ENCODE measurements at regions not wholly inside any gene's neighbourhood (a gene's known extent, or its start where the extent isn't known, plus 50 kb on each side); places are given as distances from the start of the nearest gene placed in this dataset.
A peak's percentile ranks its signal among the peaks of the same experiment; 100 is the strongest.

DNA sequence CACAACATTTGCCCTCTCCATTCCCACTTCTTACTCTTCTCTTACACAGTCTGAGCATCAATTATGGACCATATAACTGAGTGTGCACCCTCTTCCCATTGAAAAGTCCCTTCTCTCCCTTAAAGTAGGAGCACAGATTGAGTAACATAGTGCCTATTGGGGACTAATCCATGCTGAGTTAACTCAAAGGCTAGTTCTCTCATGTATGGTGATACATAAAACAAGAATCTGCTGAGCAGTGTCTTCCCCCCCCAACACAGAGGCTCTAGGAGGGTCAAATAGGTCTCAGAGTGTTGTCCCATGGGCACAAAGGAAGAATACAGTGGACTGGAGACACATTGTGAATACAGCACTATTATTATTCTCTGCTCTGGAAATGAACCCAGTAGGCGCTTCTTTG lies 274.6 kb upstream of the BOD1L1 start:
- dilution Hi-C loops (cut with MboI; ENCODE audit: extremely low pct_ligation_motif_present, low sequenced_read_pairs): no loop called here
- no peak overlapping the region for H3K9ac ChIP-seq (ENCODE audit: control insufficient read depth, extremely low read depth, insufficient read depth, low read length)
- FAIRE-seq: peak; percentile 58
- no peak overlapping the region for H3K4me2 ChIP-seq (ENCODE audit: control insufficient read depth, extremely low read depth, insufficient read depth, low read depth, low read length)
- no peak overlapping the region for H3K4me3 ChIP-seq (ENCODE audit: control insufficient read depth in 2 of 3, extremely low read depth in 1 of 3, insufficient read depth in 2 of 3, low read depth in 1 of 3, low read length in 3 of 3)
- H3K9me1 ChIP-seq (ENCODE audit: control insufficient read depth, extremely low read depth, insufficient read depth, low read length): no peaks in the 10 kb centered on the region
- H3K79me2 ChIP-seq (ENCODE audit: control insufficient read depth, insufficient read depth, low read length): no peaks in the 10 kb centered on the region
- peak overlapping the region; percentile 10 for H3K27ac ChIP-seq (ENCODE audit: control insufficient read depth, insufficient read depth, low read length)
- peaks cover 27% of the 10 kb centered on the region for H3K4me1 ChIP-seq (ENCODE audit: control insufficient read depth, extremely low read depth, insufficient read depth, low read length)
- H3K9me3 ChIP-seq (ENCODE audit: control insufficient read depth, low read depth, low read length): no peaks in the 10 kb centered on the region
- no peaks in the 10 kb centered on the region for H4K20me1 ChIP-seq (ENCODE audit: control insufficient read depth, extremely low read depth, insufficient read depth, low read length)
- H2AFZ ChIP-seq (ENCODE audit: control insufficient read depth, low read length): no peak overlapping the region
- DNase-seq (ENCODE audit: low read depth, low spot score): no peak
- H3K27me3 ChIP-seq (ENCODE audit: control insufficient read depth, extremely low read depth, insufficient read depth, low read length): no peaks in the 10 kb centered on the region
- H3K36me3 ChIP-seq (ENCODE audit: control insufficient read depth in 2 of 2, extremely low read depth in 1 of 2, insufficient read depth in 2 of 2, low read length in 2 of 2): no peaks in the 10 kb centered on the region
- TF ChIP-seq CTCF (optimal IDR thresholded peaks at IDR 0.05 in 1 of 3, IDR thresholded peaks at IDR 0.05 in 1 of 3, conservative IDR thresholded peaks at IDR 0.05 in 1 of 3; ENCODE audit: extremely low read depth in 1 of 3, insufficient read depth in 2 of 3, low read length in 3 of 3): no peak
- no peak for TF ChIP-seq EZH2 (IDR thresholded peaks at IDR 0.05; ENCODE audit: low read length)

DNA sequence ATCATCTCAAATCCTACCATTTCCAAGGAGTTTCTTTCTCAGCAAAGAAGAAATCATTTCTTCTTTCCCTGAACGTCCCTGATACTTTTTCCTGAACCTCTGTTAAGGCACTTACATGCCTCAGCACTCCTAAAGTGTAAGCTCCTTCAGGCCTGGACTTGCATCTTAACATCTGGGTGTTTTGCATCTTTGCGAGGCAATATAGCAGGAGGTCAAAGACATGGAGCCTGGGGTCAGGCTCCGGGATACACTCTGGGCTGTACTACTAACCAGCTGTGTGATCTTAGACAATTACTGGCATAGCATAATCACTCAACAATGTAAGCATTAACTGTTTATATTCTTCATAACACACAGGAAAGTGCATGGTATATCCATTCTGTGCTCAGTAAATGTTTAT lies 275.5 kb upstream of the BOD1L1 start:
- H3K4me1 ChIP-seq (ENCODE audit: control insufficient read depth, extremely low read depth, insufficient read depth, low read length): peaks cover 35% of the 10 kb centered on the region
- H4K20me1 ChIP-seq (ENCODE audit: control insufficient read depth, extremely low read depth, insufficient read depth, low read length): no peaks in the 10 kb centered on the region
- H3K79me2 ChIP-seq (ENCODE audit: control insufficient read depth, insufficient read depth, low read length): no peaks in the 10 kb centered on the region
- peak overlapping the region; percentile 19 for H3K4me2 ChIP-seq (ENCODE audit: control insufficient read depth, extremely low read depth, insufficient read depth, low read depth, low read length)
- TF ChIP-seq EZH2 (IDR thresholded peaks at IDR 0.05; ENCODE audit: low read length) (no peak), CTCF (optimal IDR thresholded peaks at IDR 0.05 in 1 of 3, IDR thresholded peaks at IDR 0.05 in 1 of 3, conservative IDR thresholded peaks at IDR 0.05 in 1 of 3; ENCODE audit: extremely low read depth in 1 of 3, insufficient read depth in 2 of 3, low read length in 3 of 3) (no peak)
- H3K36me3 ChIP-seq (ENCODE audit: control insufficient read depth in 2 of 2, extremely low read depth in 1 of 2, insufficient read depth in 2 of 2, low read length in 2 of 2): no peaks in the 10 kb centered on the region
- no peak overlapping the region for H2AFZ ChIP-seq (ENCODE audit: control insufficient read depth, low read length)
- no peak overlapping the region for H3K27ac ChIP-seq (ENCODE audit: control insufficient read depth, insufficient read depth, low read length)
- FAIRE-seq (peak; percentile 76), DNase-seq (ENCODE audit: low read depth, low spot score) (no peak)
- H3K9me3 ChIP-seq (ENCODE audit: control insufficient read depth, low read depth, low read length): no peaks in the 10 kb centered on the region
- H3K9ac ChIP-seq (ENCODE audit: control insufficient read depth, extremely low read depth, insufficient read depth, low read length): no peak overlapping the region
- no peaks in the 10 kb centered on the region for H3K27me3 ChIP-seq (ENCODE audit: control insufficient read depth, extremely low read depth, insufficient read depth, low read length)
- dilution Hi-C loops (cut with MboI; ENCODE audit: extremely low pct_ligation_motif_present, low sequenced_read_pairs): no loop called here
- H3K4me3 ChIP-seq (ENCODE audit: control insufficient read depth in 2 of 3, extremely low read depth in 1 of 3, insufficient read depth in 2 of 3, low read depth in 1 of 3, low read length in 3 of 3): no peak overlapping the region
- no peaks in the 10 kb centered on the region for H3K9me1 ChIP-seq (ENCODE audit: control insufficient read depth, extremely low read depth, insufficient read depth, low read length)
